Upper lobe of left lung (tissue), 6 donors: ENCODE measurements at regions not wholly inside any gene's neighbourhood (a gene's known extent, or its start where the extent isn't known, plus 50 kb on each side); places are given as distances from the start of the nearest gene placed in this dataset.

Experiments used
- ATAC-seq, 2 donors: fragments of 200-7000 bp; cut with Tn5 transposase; one replicate each; pipeline ENCODE4 v1.9.1; 2022; ENCODE audit warnings: mild to moderate bottlenecking in 2 of 2, moderate library complexity in 2 of 2; ENCODE audit not compliant: low FRiP score in 2 of 2
- DNase-seq, 2 donors: peaks; one replicate each; pipeline ENCODE4 v3.0.0-alpha.2; 2019 to 2020
- H3K27ac ChIP-seq, 4 donors: fragments of 200-600 bp; sonication (generic); one replicate each; pipeline ENCODE4 v1.5.1; 2016 to 2019
- H3K27me3 ChIP-seq, 4 donors: fragments of 200-600 bp; sonication (generic); one replicate each; pipeline ENCODE4 v1.5.1; 2017 to 2019
- H3K36me3 ChIP-seq, 4 donors: fragments of 200-600 bp; sonication (generic); one replicate each; pipeline ENCODE4 v1.5.1; 2016 to 2019
- H3K4me1 ChIP-seq, 4 donors: fragments of 200-600 bp; sonication (generic); one replicate each; pipeline ENCODE4 v1.5.1; 2018 to 2019
- H3K4me3 ChIP-seq, 4 donors: fragments of 200-600 bp; sonication (generic); one replicate each; pipeline ENCODE4 v1.5.1; 2017 to 2019; ENCODE audit warnings: mild to moderate bottlenecking in 2 of 4, moderate library complexity in 1 of 4
- H3K9me3 ChIP-seq, 4 donors: fragments of 200-600 bp; sonication (generic); one replicate each; pipeline ENCODE4 v1.5.1; 2018 to 2019
- CTCF ChIP-seq, 6 experiments: fragments of 450-650 bp in 4 of 6; fragments of 200-600 bp in 2 of 6; sonication (generic) in 2 of 6; IDR thresholded peaks; one replicate each; pipeline ENCODE4 v1.5.1; 2016 to 2019; ENCODE audit warnings: antibody characterized with exemption in 6 of 6
- EP300 ChIP-seq, 4 donors: sonication (generic); formaldehyde crosslinking; IDR thresholded peaks; one replicate each; pipeline ENCODE4 v1.5.1; 2017; ENCODE audit warnings: antibody characterized with exemption in 4 of 4, control low read depth in 2 of 4
- POLR2A ChIP-seq, 4 donors: fragments of 450-650 bp; IDR thresholded peaks; one replicate each; pipeline ENCODE4 v1.5.1; 2016 to 2017; ENCODE audit warnings: antibody characterized with exemption in 4 of 4, mild to moderate bottlenecking in 2 of 4
- POLR2AphosphoS5 ChIP-seq, 2 donors: sonication (generic); formaldehyde crosslinking; IDR thresholded peaks; one replicate each; pipeline ENCODE4 v1.5.1; 2017; ENCODE audit warnings: antibody characterized with exemption in 2 of 2
- WGBS, 2 donors: methylation state at CpG; one replicate each; pipeline ENCODE4 v1.1.5; 2017 to 2018; 5-methylcytosine and 5-hydroxymethylcytosine counted together
- donor health status: DM: no; HTN: no; CAD: no; lungs with moderate emphysema.
- donor health status: DM: no; HTN: yes; CAD: no; lungs with severe emphysema.

GRCh38 chr10:121121462-121121861 lies 270.3 kb downstream of the WDR11 start:
- no peak for DNase-seq
- H3K4me3 ChIP-seq, result no peak overlapping the region
- H3K9me3 ChIP-seq, result peaks cover 0 to 4% (median 1%) of the 10 kb centered on the region in 4 donors
- H3K36me3 ChIP-seq, result no peaks in the 10 kb centered on the region
- no peak overlapping the region for H3K27ac ChIP-seq
- TF ChIP-seq EP300 (IDR thresholded peaks at IDR 0.05) (no peak), CTCF (IDR thresholded peaks at IDR 0.05) (no peak), POLR2A (IDR thresholded peaks at IDR 0.05) (no peak), POLR2AphosphoS5 (IDR thresholded peaks at IDR 0.05) (no peak)
- H3K27me3 ChIP-seq, result no peaks in the 10 kb centered on the region
- ATAC-seq, result no peak
- H3K4me1 ChIP-seq, result no peaks in the 10 kb centered on the region
- WGBS, 2 donors, result 76 to 82% methylated on average over 7 of the region's 7 CpGs

GRCh38 chr10:121127151-121127906 lies 276.2 kb downstream of the WDR11 start:
- Histone ChIP-seq H3K4me3 (no peak overlapping the region), H3K4me1 (peaks cover 0 to 6% (median 0%) of the 10 kb centered on the region in 4 donors), H3K27me3 (no peaks in the 10 kb centered on the region), H3K9me3 (peaks cover 0 to 4% (median 0%) of the 10 kb centered on the region in 4 donors), H3K36me3 (no peaks in the 10 kb centered on the region), H3K27ac (peak overlapping the region in 1 of 4 donors; percentile 43)
- 60 to 73% methylated on average over 15 of the region's 15 CpGs for whole genome bisulfite sequencing, 2 donors
- DNase-seq (no peak), ATAC-seq (no peak)
- TF ChIP-seq CTCF (IDR thresholded peaks at IDR 0.05), result no peak
- no peak for TF ChIP-seq POLR2A (IDR thresholded peaks at IDR 0.05)
- no peak for TF ChIP-seq EP300 (IDR thresholded peaks at IDR 0.05)
- TF ChIP-seq POLR2AphosphoS5 (IDR thresholded peaks at IDR 0.05), result no peak

- ATAC-seq, result no peak
- Histone ChIP-seq H3K4me3 (no peak overlapping the region), H3K27ac (peak overlapping the region in 2 of 4 donors; percentile 23 to 43), H3K36me3 (no peaks in the 10 kb centered on the region), H3K4me1 (peaks cover 0 to 6% (median 0%) of the 10 kb centered on the region in 4 donors), H3K27me3 (no peaks in the 10 kb centered on the region), H3K9me3 (peaks cover 0 to 4% (median 0%) of the 10 kb centered on the region in 4 donors)
- WGBS, 2 donors, result 52 to 56% methylated on average over 9 to 10 of the region's 10 CpGs
- DNase-seq, result no peak
- TF ChIP-seq POLR2AphosphoS5 (IDR thresholded peaks at IDR 0.05), result no peak
- no peak for TF ChIP-seq CTCF (IDR thresholded peaks at IDR 0.05)
Measured at GRCh38 chr10:121128164-121128563, 277.0 kb downstream of the WDR11 start.

GRCh38 chr10:121129266-121129665 lies 278.1 kb downstream of the WDR11 start:
- H3K36me3 ChIP-seq, result no peaks in the 10 kb centered on the region
- H3K9me3 ChIP-seq, result no peaks in the 10 kb centered on the region
- TF ChIP-seq CTCF (IDR thresholded peaks at IDR 0.05), result no peak
- no peak for TF ChIP-seq EP300 (IDR thresholded peaks at IDR 0.05)
- no peak for TF ChIP-seq POLR2AphosphoS5 (IDR thresholded peaks at IDR 0.05)
- no peak for TF ChIP-seq POLR2A (IDR thresholded peaks at IDR 0.05)
- no peak for DNase-seq
- peak overlapping the region in 1 of 4 donors; percentile 63 for H3K27ac ChIP-seq
- WGBS, 2 donors, result 56 to 74% methylated on average over 5 of the region's 5 CpGs
- H3K4me3 ChIP-seq, result peak overlapping the region in 1 of 4 donors; percentile 28
- no peaks in the 10 kb centered on the region for H3K27me3 ChIP-seq
- ATAC-seq, result no peak
- H3K4me1 ChIP-seq, result peaks cover 0 to 6% (median 0%) of the 10 kb centered on the region in 4 donors

GRCh38 chr10:121130382-121130781 lies 279.2 kb downstream of the WDR11 start:
- peak overlapping the region in 1 of 4 donors; percentile 28 for H3K4me3 ChIP-seq
- no peaks in the 10 kb centered on the region for H3K27me3 ChIP-seq
- no peak for ATAC-seq
- 82 to 100% methylated on average over 1 to 5 of the region's 5 CpGs for WGBS, 2 donors
- DNase-seq, result no peak
- H3K36me3 ChIP-seq, result no peaks in the 10 kb centered on the region
- no peak overlapping the region for H3K27ac ChIP-seq
- TF ChIP-seq POLR2A (IDR thresholded peaks at IDR 0.05) (no peak), EP300 (IDR thresholded peaks at IDR 0.05) (no peak), POLR2AphosphoS5 (IDR thresholded peaks at IDR 0.05) (no peak), CTCF (IDR thresholded peaks at IDR 0.05) (no peak)
- H3K9me3 ChIP-seq, result no peaks in the 10 kb centered on the region
- peaks cover 0 to 6% (median 0%) of the 10 kb centered on the region in 4 donors for H3K4me1 ChIP-seq
